MM.1S (cell line): ENCODE measurements at regions not wholly inside any gene's neighbourhood (a gene's known extent, or its start where the extent isn't known, plus 50 kb on each side); places are given as distances from the start of the nearest gene placed in this dataset.

Experiments used
- DNase-seq: peaks from one replicate; pipeline ENCODE4 v3.0.0-alpha.2; 2015
- H2AFZ ChIP-seq: fragments of 300-600 bp; sonication (generic); 2 replicates; pipeline ENCODE4 v1.6.0; 2016; ENCODE audit warnings: antibody characterized with exemption, low read length
- H3F3A ChIP-seq: fragments of 300-600 bp; sonication (generic); 2 replicates; pipeline ENCODE4 v1.6.1; 2016; ENCODE audit warnings: mild to moderate bottlenecking, antibody characterized with exemption, low read length, moderate library complexity, mixed read lengths; ENCODE audit not compliant: insufficient read depth
- H3K27ac ChIP-seq: fragments of 300-600 bp; sonication (generic); 2 replicates; pipeline ENCODE4 v1.5.1; 2016; ENCODE audit warnings: mild to moderate bottlenecking, low read length
- H3K27me3 ChIP-seq: fragments of 300-600 bp; sonication (generic); replicated peaks from 2 replicates; pipeline ENCODE4 v1.6.0; 2016; ENCODE audit warnings: low read length; ENCODE audit not compliant: insufficient read depth
- H3K36me3 ChIP-seq: fragments of 300-600 bp; sonication (generic); replicated peaks from 2 replicates; pipeline ENCODE4 v1.6.1; 2016; ENCODE audit warnings: mild to moderate bottlenecking, low read length, mixed read lengths; ENCODE audit not compliant: insufficient read depth
- H3K4me1 ChIP-seq: fragments of 300-600 bp; sonication (generic); 2 replicates; pipeline ENCODE4 v1.6.1; 2016; ENCODE audit warnings: low read length, mixed read lengths
- H3K4me2 ChIP-seq: fragments of 300-600 bp; sonication (generic); 2 replicates; pipeline ENCODE4 v1.6.0; 2016; ENCODE audit warnings: low read depth, low read length
- H3K4me3 ChIP-seq: fragments of 300-600 bp; sonication (generic); 2 replicates; pipeline ENCODE4 v1.5.1; 2016; ENCODE audit warnings: low read length, mixed read lengths
- H3K79me2 ChIP-seq: fragments of 300-600 bp; sonication (generic); 2 replicates; pipeline ENCODE4 v1.6.1; 2016; ENCODE audit warnings: mixed run types, low read length, mixed read lengths
- H3K9ac ChIP-seq: fragments of 300-600 bp; sonication (generic); 2 replicates; pipeline ENCODE4 v1.6.1; 2016; ENCODE audit warnings: low read length, mixed read lengths
- H3K9me2 ChIP-seq: fragments of 300-600 bp; sonication (generic); replicated peaks from 2 replicates; pipeline ENCODE4 v1.6.1; 2016; ENCODE audit warnings: mild to moderate bottlenecking, low read length, mixed read lengths; ENCODE audit not compliant: insufficient read depth
- H3K9me3 ChIP-seq: fragments of 300-600 bp; sonication (generic); replicated peaks from 2 replicates; pipeline ENCODE4 v1.6.1; 2016; ENCODE audit warnings: mild to moderate bottlenecking, low read length, mixed read lengths; ENCODE audit not compliant: insufficient read depth
- H4K20me1 ChIP-seq: fragments of 300-600 bp; sonication (generic); 2 replicates; pipeline ENCODE4 v1.6.1; 2016; ENCODE audit warnings: mild to moderate bottlenecking, low read length, moderate library complexity, mixed read lengths; ENCODE audit not compliant: insufficient read depth
- EZH2 ChIP-seq: fragments of 300-600 bp; sonication (generic); optimal IDR thresholded peaks from 2 replicates; pipeline ENCODE3; 2017; ENCODE audit warnings: low read depth, mild to moderate bottlenecking, antibody characterized with exemption, low read length, mixed read lengths
- EZH2phosphoT487 ChIP-seq: fragments of 300-600 bp; sonication (generic); IDR thresholded peaks from 2 replicates; pipeline ENCODE4 v1.6.1; 2018; ENCODE audit warnings: antibody characterized with exemption, low read length
- TF ChIP-seq, protein P1 (sequence below): fragments of 300-600 bp; sonication (generic); IDR thresholded peaks from 2 replicates; pipeline ENCODE4 v1.5.1; 2016; ENCODE audit warnings: antibody characterized with exemption, low read length, mixed read lengths

DNA sequence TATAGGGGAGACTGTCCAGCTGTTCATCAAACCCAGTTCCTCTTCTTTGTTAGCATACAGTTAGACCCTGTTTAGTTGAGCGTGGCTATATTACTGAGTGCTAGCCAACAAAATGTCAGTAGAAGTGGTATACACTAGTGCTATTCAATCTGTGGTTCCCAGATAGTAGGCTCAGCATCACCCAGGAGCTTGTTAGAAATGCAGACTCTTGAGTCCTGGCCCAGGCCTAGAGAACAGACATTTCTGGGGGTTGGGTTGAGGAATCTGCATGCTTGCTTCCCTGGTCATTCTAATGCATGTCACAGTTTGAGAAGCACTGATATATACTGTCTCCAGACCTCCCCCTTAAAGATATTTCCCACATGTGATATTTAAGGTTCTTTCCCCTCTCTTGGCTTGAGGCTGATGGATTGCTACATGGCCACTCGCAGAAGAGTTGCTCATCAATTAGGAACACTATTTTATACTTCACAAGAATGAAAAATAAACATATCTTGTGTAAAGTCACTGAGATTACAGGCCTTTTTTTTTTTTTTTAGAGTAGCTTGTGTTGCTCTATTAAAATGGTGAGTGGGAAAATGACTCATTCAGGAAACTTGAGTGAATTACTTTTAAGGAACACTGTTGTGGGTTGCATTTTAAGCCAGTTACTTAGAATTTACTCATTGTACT, 289.0 kb downstream of the STIM2 start:
- no peak for DNase-seq
- no peak overlapping the region for H3K4me3 ChIP-seq
- no peaks in the 10 kb centered on the region for H3K79me2 ChIP-seq
- no peak for TF ChIP-seq EZH2
- TF ChIP-seq, protein P1, sequence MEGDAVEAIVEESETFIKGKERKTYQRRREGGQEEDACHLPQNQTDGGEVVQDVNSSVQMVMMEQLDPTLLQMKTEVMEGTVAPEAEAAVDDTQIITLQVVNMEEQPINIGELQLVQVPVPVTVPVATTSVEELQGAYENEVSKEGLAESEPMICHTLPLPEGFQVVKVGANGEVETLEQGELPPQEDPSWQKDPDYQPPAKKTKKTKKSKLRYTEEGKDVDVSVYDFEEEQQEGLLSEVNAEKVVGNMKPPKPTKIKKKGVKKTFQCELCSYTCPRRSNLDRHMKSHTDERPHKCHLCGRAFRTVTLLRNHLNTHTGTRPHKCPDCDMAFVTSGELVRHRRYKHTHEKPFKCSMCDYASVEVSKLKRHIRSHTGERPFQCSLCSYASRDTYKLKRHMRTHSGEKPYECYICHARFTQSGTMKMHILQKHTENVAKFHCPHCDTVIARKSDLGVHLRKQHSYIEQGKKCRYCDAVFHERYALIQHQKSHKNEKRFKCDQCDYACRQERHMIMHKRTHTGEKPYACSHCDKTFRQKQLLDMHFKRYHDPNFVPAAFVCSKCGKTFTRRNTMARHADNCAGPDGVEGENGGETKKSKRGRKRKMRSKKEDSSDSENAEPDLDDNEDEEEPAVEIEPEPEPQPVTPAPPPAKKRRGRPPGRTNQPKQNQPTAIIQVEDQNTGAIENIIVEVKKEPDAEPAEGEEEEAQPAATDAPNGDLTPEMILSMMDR = no peak
- TF ChIP-seq EZH2phosphoT487 = no peak
- H3K9me3 ChIP-seq = no peaks in the 10 kb centered on the region
- no peaks in the 10 kb centered on the region for H3K4me1 ChIP-seq
- no peaks in the 10 kb centered on the region for H3K9me2 ChIP-seq
- H4K20me1 ChIP-seq = no peaks in the 10 kb centered on the region
- H2AFZ ChIP-seq = no peak overlapping the region
- no peaks in the 10 kb centered on the region for H3K27me3 ChIP-seq
- H3K9ac ChIP-seq = no peak overlapping the region
- no peaks in the 10 kb centered on the region for H3F3A ChIP-seq
- H3K27ac ChIP-seq = no peak overlapping the region
- no peak overlapping the region for H3K4me2 ChIP-seq
- H3K36me3 ChIP-seq = no peaks in the 10 kb centered on the region

DNA sequence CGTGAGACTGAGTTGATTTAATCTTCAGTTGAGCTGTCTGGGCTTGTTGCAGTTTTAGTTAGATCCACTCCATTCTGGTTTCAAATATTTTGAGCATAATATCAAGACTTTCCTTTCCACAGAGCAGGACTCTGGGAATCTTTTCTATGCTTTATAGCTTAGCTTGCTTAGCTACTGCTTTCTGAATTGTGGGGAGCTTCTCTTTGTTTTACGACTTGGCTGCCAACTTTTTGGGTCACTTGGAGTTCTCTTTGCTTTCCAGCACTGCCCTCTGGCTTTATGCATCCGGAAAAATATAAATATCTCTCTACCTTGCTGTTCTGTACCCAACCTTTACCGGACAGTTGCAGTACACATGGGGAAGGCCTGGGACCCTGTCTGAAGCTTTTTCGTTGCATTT, 292.1 kb downstream of the STIM2 start:
- TF ChIP-seq, protein P1 = no peak
- TF ChIP-seq EZH2 = no peak
- no peak for TF ChIP-seq EZH2phosphoT487
- H3K9me2 ChIP-seq = no peaks in the 10 kb centered on the region

DNA sequence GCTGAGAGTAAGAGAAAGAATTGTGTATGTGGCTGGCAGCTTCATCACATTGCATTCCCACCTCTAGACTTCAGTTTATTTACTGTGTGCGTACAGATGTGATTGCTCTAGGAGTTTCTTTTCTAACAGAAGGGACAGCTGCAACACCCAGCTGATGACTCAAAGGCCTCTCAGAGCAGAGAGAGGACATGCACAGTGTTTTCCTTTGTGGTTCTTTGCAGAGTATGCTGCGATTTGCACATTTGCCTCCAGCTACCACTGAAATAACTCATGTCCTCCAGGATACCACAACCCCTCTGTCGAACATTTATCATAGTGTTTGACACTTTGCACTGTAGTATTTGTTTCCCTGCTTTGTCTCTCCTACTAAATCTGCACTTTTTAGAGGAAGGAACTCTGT, 294.1 kb downstream of the STIM2 start:
- Histone ChIP-seq H3K4me3 (no peak overlapping the region), H4K20me1 (no peaks in the 10 kb centered on the region), H2AFZ (no peak overlapping the region), H3K4me1 (no peaks in the 10 kb centered on the region), H3K4me2 (no peak overlapping the region), H3K79me2 (no peaks in the 10 kb centered on the region), H3K27me3 (no peaks in the 10 kb centered on the region), H3K9ac (no peak overlapping the region), H3K9me2 (no peaks in the 10 kb centered on the region), H3F3A (no peaks in the 10 kb centered on the region), H3K9me3 (no peaks in the 10 kb centered on the region), H3K36me3 (no peaks in the 10 kb centered on the region), H3K27ac (no peak overlapping the region)
- no peak for DNase-seq
- no peak for TF ChIP-seq EZH2phosphoT487
- no peak for TF ChIP-seq EZH2
- TF ChIP-seq, protein P1 = no peak

More for the DNA sequence above, 292.1 kb downstream of the STIM2 start:
- H3K4me3 ChIP-seq = no peak overlapping the region
- H4K20me1 ChIP-seq = no peaks in the 10 kb centered on the region
- no peaks in the 10 kb centered on the region for H3K4me1 ChIP-seq
- no peaks in the 10 kb centered on the region for H3K79me2 ChIP-seq
- H3K27me3 ChIP-seq = no peaks in the 10 kb centered on the region
- no peak overlapping the region for H3K9ac ChIP-seq
- no peak overlapping the region for H3K27ac ChIP-seq
- no peak overlapping the region for H3K4me2 ChIP-seq
- DNase-seq = no peak
- H3F3A ChIP-seq = no peaks in the 10 kb centered on the region
- H3K9me3 ChIP-seq = no peaks in the 10 kb centered on the region
- H3K36me3 ChIP-seq = no peaks in the 10 kb centered on the region
- H2AFZ ChIP-seq = no peak overlapping the region
